CD4-positive, CD25-positive, alpha-beta regulatory T cell (primary cell): ENCODE measurements at regions not wholly inside any gene's neighbourhood (a gene's known extent, or its start where the extent isn't known, plus 50 kb on each side); places are given as distances from the start of the nearest gene placed in this dataset.
"Not testable (repeated sequence)": the region's sequence is repeated elsewhere in the genome, so short reads cannot be mapped to it uniquely, and the experiment has no call there.

Experiments used
- ATAC-seq, 2 donors: fragments of 150-1000 bp; cut with Tn5 transposase; one replicate each; pipeline ENCODE4 v1.10.0; 2021; ENCODE audit warnings: low read depth in 2 of 2, moderate number of reproducible peaks in 2 of 2, moderate library complexity in 1 of 2
- DNase-seq, 3 donors: peaks; one replicate each; pipeline versions ENCODE4 v3.0.0 to v3.0.0-alpha.2; 2012 to 2022; ENCODE audit warnings: mixed read lengths in 1 of 3
- H3K27ac ChIP-seq: one replicate; pipeline ENCODE4 v1.7.0; 2013; ENCODE audit warnings: mild to moderate bottlenecking, low read length; ENCODE audit not compliant: insufficient read depth, poor library complexity, severe bottlenecking
- H3K27me3 ChIP-seq: one replicate; pipeline ENCODE4 v1.7.0; 2013; ENCODE audit warnings: low read length; ENCODE audit not compliant: control insufficient read depth, insufficient read depth
- H3K36me3 ChIP-seq: one replicate; pipeline ENCODE4 v1.7.0; 2013; ENCODE audit warnings: mild to moderate bottlenecking, low read length, moderate library complexity; ENCODE audit not compliant: control insufficient read depth, insufficient read depth
- H3K4me1 ChIP-seq: 2 replicates; pipeline ENCODE4 v1.7.0; 2013; ENCODE audit warnings: mild to moderate bottlenecking, low read length; ENCODE audit not compliant: insufficient read depth, control insufficient read depth, poor library complexity, severe bottlenecking
- H3K4me3 ChIP-seq: one replicate; pipeline ENCODE4 v1.7.0; 2013; ENCODE audit warnings: low read depth, mild to moderate bottlenecking, low read length, moderate library complexity
- H3K9me3 ChIP-seq, 2 experiments: 1 replicate in 1 of 2; 2 replicates in 1 of 2; pipeline ENCODE4 v1.7.0; 2013; ENCODE audit warnings: low read length in 2 of 2, mild to moderate bottlenecking in 1 of 2, moderate library complexity in 1 of 2; ENCODE audit not compliant: control insufficient read depth in 2 of 2
- H3K27ac Mint-ChIP-seq, 3 donors: one replicate each; pipeline ENCODE4 v1.8.0; 2020 to 2022; ENCODE audit warnings: mild to moderate bottlenecking in 3 of 3, mixed read lengths in 3 of 3, moderate library complexity in 2 of 3
- H3K27me3 Mint-ChIP-seq: one replicate; pipeline ENCODE4 v1.8.0; 2022; ENCODE audit warnings: mild to moderate bottlenecking, mixed read lengths
- H3K36me3 Mint-ChIP-seq: one replicate; pipeline ENCODE4 v1.8.0; 2020; ENCODE audit warnings: mixed read lengths
- H3K4me1 Mint-ChIP-seq, 4 donors: one replicate each; pipeline ENCODE4 v1.8.0; 2020 to 2022; ENCODE audit warnings: mixed read lengths in 4 of 4, mild to moderate bottlenecking in 1 of 4
- H3K4me3 Mint-ChIP-seq, 4 donors: one replicate each; pipeline ENCODE4 v1.8.0; 2020 to 2022; ENCODE audit warnings: mild to moderate bottlenecking in 4 of 4, mixed read lengths in 4 of 4, moderate library complexity in 3 of 4
- H3K9me3 Mint-ChIP-seq, 7 donors: one replicate each; pipeline ENCODE4 v1.8.0; 2020 to 2022; ENCODE audit warnings: mixed read lengths in 7 of 7, mild to moderate bottlenecking in 3 of 7, moderate library complexity in 2 of 7

- not testable (repeated sequence) for H3K4me1 Mint-ChIP-seq, ATAC-seq, H3K4me3 ChIP-seq, H3K27ac ChIP-seq, H3K27me3 ChIP-seq, H3K4me3 Mint-ChIP-seq, H3K36me3 Mint-ChIP-seq, H3K27me3 Mint-ChIP-seq, H3K4me1 ChIP-seq, H3K27ac Mint-ChIP-seq, DNase-seq, H3K36me3 ChIP-seq
- H3K9me3 ChIP-seq = peaks cover 0 to 55% of the 10 kb centered on the region in 2 experiments
- H3K9me3 Mint-ChIP-seq = peaks cover 0 to 10% (median 5%) of the 10 kb centered on the region in 7 donors
Observed at GRCh38 chr21:9747870-9748269, 773.5 kb upstream of the TPTE start.

- H3K27ac ChIP-seq, H3K27me3 Mint-ChIP-seq, H3K4me3 Mint-ChIP-seq, H3K27me3 ChIP-seq, DNase-seq, H3K4me1 Mint-ChIP-seq, ATAC-seq, H3K4me3 ChIP-seq, H3K4me1 ChIP-seq, H3K27ac Mint-ChIP-seq, H3K36me3 ChIP-seq, H3K36me3 Mint-ChIP-seq: not testable (repeated sequence)
- peaks cover 0 to 55% of the 10 kb centered on the region in 2 experiments for H3K9me3 ChIP-seq
- peaks cover 0 to 10% (median 5%) of the 10 kb centered on the region in 7 donors for H3K9me3 Mint-ChIP-seq
Observed at GRCh38 chr21:9748451-9748850, 772.9 kb upstream of the TPTE start.

GRCh38 chr21:9749741-9750230, 771.6 kb upstream of the TPTE start:
- H3K27me3 Mint-ChIP-seq, H3K4me1 Mint-ChIP-seq, H3K36me3 ChIP-seq, H3K27ac Mint-ChIP-seq, DNase-seq, H3K27ac ChIP-seq, H3K4me3 Mint-ChIP-seq, H3K4me3 ChIP-seq, H3K36me3 Mint-ChIP-seq, H3K27me3 ChIP-seq, H3K4me1 ChIP-seq, ATAC-seq: not testable (repeated sequence)
- peaks cover 0 to 14% (median 8%) of the 10 kb centered on the region in 7 donors for H3K9me3 Mint-ChIP-seq
- peaks cover 5 to 50% of the 10 kb centered on the region in 2 experiments for H3K9me3 ChIP-seq

- H3K27me3 Mint-ChIP-seq = no peaks in the 10 kb centered on the region
- H3K27ac Mint-ChIP-seq = no peak overlapping the region
- Histone ChIP-seq H3K36me3 (no peaks in the 10 kb centered on the region), H3K27ac (no peak overlapping the region), H3K4me1 (no peaks in the 10 kb centered on the region), H3K4me3 (no peak overlapping the region), H3K27me3 (no peaks in the 10 kb centered on the region), H3K9me3 (peaks cover 5 to 49% of the 10 kb centered on the region in 2 experiments)
- ATAC-seq (no peak), DNase-seq (no peak)
- no peaks in the 10 kb centered on the region for H3K36me3 Mint-ChIP-seq
- H3K9me3 Mint-ChIP-seq = peaks cover 0 to 18% (median 9%) of the 10 kb centered on the region in 7 donors
- no peak overlapping the region for H3K4me3 Mint-ChIP-seq
- H3K4me1 Mint-ChIP-seq = no peaks in the 10 kb centered on the region
Observed at GRCh38 chr21:9750341-9751086, 770.9 kb upstream of the TPTE start.

- H3K27me3 Mint-ChIP-seq, H3K4me1 Mint-ChIP-seq, H3K27ac ChIP-seq, H3K4me3 Mint-ChIP-seq, H3K4me1 ChIP-seq, H3K36me3 ChIP-seq, H3K4me3 ChIP-seq, DNase-seq, H3K27me3 ChIP-seq, H3K36me3 Mint-ChIP-seq, H3K27ac Mint-ChIP-seq, ATAC-seq: not testable (repeated sequence)
- peaks cover 5 to 49% of the 10 kb centered on the region in 2 experiments for H3K9me3 ChIP-seq
- peaks cover 0 to 18% (median 13%) of the 10 kb centered on the region in 7 donors for H3K9me3 Mint-ChIP-seq
Observed at GRCh38 chr21:9751087-9751585, 770.2 kb upstream of the TPTE start.

GRCh38 chr21:9752028-9752427, 769.4 kb upstream of the TPTE start:
- H3K9me3 ChIP-seq = peaks cover 8 to 43% of the 10 kb centered on the region in 2 experiments
- ATAC-seq, H3K36me3 ChIP-seq, H3K27me3 ChIP-seq, H3K4me3 ChIP-seq, DNase-seq, H3K27ac ChIP-seq, H3K27me3 Mint-ChIP-seq, H3K27ac Mint-ChIP-seq, H3K36me3 Mint-ChIP-seq, H3K4me1 ChIP-seq, H3K4me3 Mint-ChIP-seq, H3K4me1 Mint-ChIP-seq: not testable (repeated sequence)
- H3K9me3 Mint-ChIP-seq = peaks cover 0 to 18% (median 13%) of the 10 kb centered on the region in 7 donors

- H3K4me3 ChIP-seq, H3K27me3 ChIP-seq, H3K4me1 ChIP-seq, H3K4me3 Mint-ChIP-seq, H3K4me1 Mint-ChIP-seq, H3K27me3 Mint-ChIP-seq, H3K36me3 ChIP-seq, H3K27ac ChIP-seq, ATAC-seq, H3K27ac Mint-ChIP-seq, DNase-seq, H3K36me3 Mint-ChIP-seq: not testable (repeated sequence)
- peaks cover 8 to 48% of the 10 kb centered on the region in 2 experiments for H3K9me3 ChIP-seq
- peaks cover 0 to 13% (median 9%) of the 10 kb centered on the region in 7 donors for H3K9me3 Mint-ChIP-seq
Observed at GRCh38 chr21:9753441-9753840, 767.9 kb upstream of the TPTE start.

- H3K36me3 ChIP-seq = no peaks in the 10 kb centered on the region
- H3K4me3 Mint-ChIP-seq = no peak overlapping the region
- no peaks in the 10 kb centered on the region for H3K27me3 ChIP-seq
- H3K4me1 Mint-ChIP-seq = no peaks in the 10 kb centered on the region
- DNase-seq = no peak
- H3K27ac Mint-ChIP-seq = no peak overlapping the region
- H3K9me3 Mint-ChIP-seq = peaks cover 0 to 13% (median 7%) of the 10 kb centered on the region in 7 donors
- H3K36me3 Mint-ChIP-seq = no peaks in the 10 kb centered on the region
- no peak overlapping the region for H3K27ac ChIP-seq
- no peak for ATAC-seq
- H3K9me3 ChIP-seq = peaks cover 8 to 53% of the 10 kb centered on the region in 2 experiments
- H3K4me1 ChIP-seq = no peaks in the 10 kb centered on the region
- H3K27me3 Mint-ChIP-seq = no peaks in the 10 kb centered on the region
- H3K4me3 ChIP-seq = no peak overlapping the region
Observed at GRCh38 chr21:9753943-9754342, 767.4 kb upstream of the TPTE start.
